A549 (cell line): ENCODE measurements at regions not wholly inside any gene's neighbourhood (a gene's known extent, or its start where the extent isn't known, plus 50 kb on each side); places are given as distances from the start of the nearest gene placed in this dataset.

Experiments used
- ATAC-seq, 2 experiments: fragments of 200-7000 bp in 1 of 2; fragments of >200 bp in 1 of 2; cut with Nextera tagmentation in 1 of 2; cut with Tn5 transposase in 1 of 2; 3 replicates each; pipeline versions ENCODE4 v1.8.0 to v1.9.1; 2018 to 2020; ENCODE audit warnings: mild to moderate bottlenecking in 1 of 2, moderate library complexity in 1 of 2
- CTCF ChIA-PET: fragments of 300-600 bp; sonication (Branson Sonifier 250); formaldehyde crosslinking; extraction: SDS; loops from one replicate; lab custom pipeline; 2021; ENCODE audit warnings: antibody characterized with exemption, inconsistent platforms; lab: Yijun Ruan, JAX
- POLR2A ChIA-PET: fragments of 350-600 bp; formaldehyde crosslinking; extraction: SDS; loops from one replicate; lab custom pipeline; 2021; ENCODE audit warnings: antibody characterized with exemption, inconsistent platforms; lab: Yijun Ruan, JAX
- DNase-seq, 2 experiments: peaks; one replicate each; pipeline versions ENCODE4 v3.0.0 to v3.0.0-alpha.2; 2011 to 2016; ENCODE audit warnings: low read depth in 1 of 2, low spot score in 1 of 2
- FAIRE-seq: peaks from 2 replicates; lab custom pipeline; 2011; peaks lifted over from hg19 to GRCh38; lab: Jason Lieb, UNC
- H3K27ac ChIP-seq, 2 experiments: fragments of >200 bp; sonication (Bioruptor Twin); formaldehyde crosslinking; 3 replicates each; pipeline ENCODE4 v1.5.1; 2016 to 2017
- H3K4me1 ChIP-seq: fragments of >200 bp; sonication (Bioruptor Twin); formaldehyde crosslinking; 3 replicates; pipeline ENCODE4 v1.6.1; 2016
- H3K4me2 ChIP-seq: fragments of >200 bp; sonication (Bioruptor Twin); formaldehyde crosslinking; 3 replicates; pipeline ENCODE4 v1.6.1; 2016
- H3K4me3 ChIP-seq: fragments of >200 bp; sonication (Bioruptor Twin); formaldehyde crosslinking; 3 replicates; pipeline ENCODE4 v1.5.1; 2016
- H3K9me3 ChIP-seq: fragments of >200 bp; sonication (Bioruptor Twin); formaldehyde crosslinking; 3 replicates; pipeline ENCODE4 v1.6.1; 2016
- BHLHE40 ChIP-seq: IDR thresholded peaks from 2 replicates; pipeline ENCODE4 v1.6.1; 2012; ENCODE audit warnings: low read depth, low read length, inconsistent platforms
- CBX8 ChIP-seq: fragments of 200-600 bp; sonication (generic); IDR thresholded peaks from 2 replicates; pipeline ENCODE4 v1.6.1; 2016
- CEBPB ChIP-seq, 2 experiments: fragments of >200 bp in 1 of 2; sonication (Bioruptor Twin) in 1 of 2; formaldehyde crosslinking in 1 of 2; IDR thresholded peaks; 2 replicates each; pipeline ENCODE4 v1.6.1; 2012 to 2016
- EHF ChIP-seq: fragments of 250-450 bp; sonication (Bioruptor Pico); IDR thresholded peaks from 2 replicates; pipeline ENCODE4 v1.5.0; 2020; ENCODE audit warnings: mild to moderate bottlenecking
- EHMT2 ChIP-seq: fragments of 200-600 bp; sonication (generic); IDR thresholded peaks from 2 replicates; pipeline ENCODE4 v1.6.1; 2016; ENCODE audit warnings: antibody characterized with exemption, low read depth, mild to moderate bottlenecking, moderate library complexity
- ELK1 ChIP-seq: fragments of 150-350 bp; IDR thresholded peaks from 2 replicates; pipeline ENCODE4 v1.6.1; 2014; ENCODE audit warnings: low read depth, mild to moderate bottlenecking, low read length
- EP300 ChIP-seq, 2 experiments: fragments of >200 bp; sonication (Bioruptor Twin); formaldehyde crosslinking; IDR thresholded peaks; 2 replicates in 1 of 2; 3 replicates in 1 of 2; pipeline ENCODE4 v1.6.1; 2016 to 2017
- FOSB ChIP-seq: fragments of 250-450 bp; sonication (Bioruptor Pico); IDR thresholded peaks from 2 replicates; pipeline ENCODE4 v1.5.0; 2020; ENCODE audit warnings: mild to moderate bottlenecking, moderate library complexity
- HEYL ChIP-seq: fragments of 250-450 bp; sonication (Bioruptor Pico); IDR thresholded peaks from 2 replicates; pipeline ENCODE4 v1.8.0; 2021; ENCODE audit warnings: mild to moderate bottlenecking, moderate library complexity
- MAFK ChIP-seq: fragments of 450-650 bp; IDR thresholded peaks from 2 replicates; pipeline ENCODE4 v1.6.1; 2014; ENCODE audit not compliant: partially characterized antibody
- MYC ChIP-seq: IDR thresholded peaks from 2 replicates; pipeline ENCODE4 v1.6.1; 2012; ENCODE audit warnings: mild to moderate bottlenecking, inconsistent platforms, low read length, improper control_type of control experiment, borderline replicate concordance
- POLR2A ChIP-seq: IDR thresholded peaks from 2 replicates; pipeline ENCODE4 v1.6.1; 2012; ENCODE audit warnings: mild to moderate bottlenecking, low read length
- RAD21 ChIP-seq, 2 experiments: fragments of >200 bp in 1 of 2; sonication (Bioruptor Twin) in 1 of 2; formaldehyde crosslinking in 1 of 2; IDR thresholded peaks in 1 of 2; conservative IDR thresholded peaks in 1 of 2; 2 replicates in 1 of 2; 3 replicates in 1 of 2; pipeline ENCODE4 v1.6.1; 2012 to 2018; ENCODE audit warnings: inconsistent platforms in 1 of 2
- SMC3 ChIP-seq: fragments of >200 bp; sonication (Bioruptor Twin); formaldehyde crosslinking; IDR thresholded peaks from 3 replicates; pipeline ENCODE4 v1.6.1; 2018; ENCODE audit warnings: inconsistent platforms
- TP53 ChIP-seq: fragments of 250-450 bp; sonication (Bioruptor Pico); IDR thresholded peaks from 2 replicates; pipeline ENCODE4 v1.5.0; 2021; ENCODE audit warnings: mild to moderate bottlenecking, moderate library complexity
- ZFP36 ChIP-seq: fragments of 450-650 bp; IDR thresholded peaks from 2 replicates; pipeline ENCODE4 v1.6.1; 2014; ENCODE audit warnings: borderline replicate concordance; ENCODE audit not compliant: partially characterized antibody
- ZSCAN20 ChIP-seq: fragments of 250-450 bp; sonication (Bioruptor Pico); IDR thresholded peaks from 2 replicates; pipeline ENCODE4 v1.8.0; 2022; ENCODE audit warnings: mild to moderate bottlenecking, moderate library complexity
- WGBS: methylation state at CpG from one replicate; pipeline ENCODE4 v1.1.6; 2017; ENCODE audit errors: missing lambda C conversion rate; 5-methylcytosine and 5-hydroxymethylcytosine counted together
- TF ChIP-seq, protein P1 (sequence below): fragments of >200 bp; sonication (Bioruptor Twin); formaldehyde crosslinking; IDR thresholded peaks from 3 replicates; pipeline ENCODE4 v1.5.1; 2016
- TF ChIP-seq, protein P2 (sequence below): fragments of 250-450 bp; sonication (Bioruptor Pico); IDR thresholded peaks from 2 replicates; pipeline ENCODE4 v1.5.0; 2021; ENCODE audit warnings: mild to moderate bottlenecking, moderate library complexity, borderline replicate concordance

GRCh38 chr3:174619239-174619638 is 239.9 kb upstream of the NAALADL2 start:
- Histone ChIP-seq H3K27ac (no peak overlapping the region), H3K9me3 (no peaks in the 10 kb centered on the region), H3K4me2 (no peak overlapping the region), H3K4me3 (no peak overlapping the region), H3K4me1 (no peaks in the 10 kb centered on the region)
- POLR2A ChIA-PET = no interaction called here
- TF ChIP-seq ELK1 (no peak), FOSB (CRISPR knock-in tag) (no peak), ZFP36 (no peak), MAFK (no peak), CBX8 (no peak), ZSCAN20 (no peak), EP300 (IDR thresholded peaks at IDR 0.05) (no peak), EHF (CRISPR knock-in tag) (no peak)
- ATAC-seq (no peak), DNase-seq (no peak), FAIRE-seq (no peak)
- CTCF ChIA-PET = no interaction called here

DNA sequence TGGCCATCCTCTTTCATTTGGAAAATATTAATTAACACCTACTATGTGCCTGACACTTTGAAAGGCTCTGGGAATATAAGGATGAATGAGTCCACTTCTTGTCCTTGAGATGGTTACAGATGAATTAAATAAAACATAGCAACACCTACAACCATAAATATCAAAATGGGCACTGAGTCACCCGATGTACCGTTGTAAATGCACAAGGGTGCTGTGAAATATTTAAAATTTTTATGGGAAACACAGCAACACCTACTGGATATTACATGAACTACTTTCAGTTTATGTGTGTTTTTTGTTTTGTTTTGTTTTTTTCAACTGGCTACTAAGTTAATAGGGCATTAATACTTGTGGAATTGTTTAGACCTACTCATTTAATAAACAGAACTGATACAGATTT is 239.0 kb upstream of the NAALADL2 start:
- no peaks in the 10 kb centered on the region for H3K4me1 ChIP-seq
- no peak for TF ChIP-seq HEYL (CRISPR knock-in tag)
- TF ChIP-seq RAD21 (conservative IDR thresholded peaks at IDR 0.05 in 1 of 2, IDR thresholded peaks at IDR 0.05 in 1 of 2) = 0 out of 5 replicates have a peak, but pooled peaks of 1 of the 2 experiments have one; percentile 16
- TF ChIP-seq, protein P1, sequence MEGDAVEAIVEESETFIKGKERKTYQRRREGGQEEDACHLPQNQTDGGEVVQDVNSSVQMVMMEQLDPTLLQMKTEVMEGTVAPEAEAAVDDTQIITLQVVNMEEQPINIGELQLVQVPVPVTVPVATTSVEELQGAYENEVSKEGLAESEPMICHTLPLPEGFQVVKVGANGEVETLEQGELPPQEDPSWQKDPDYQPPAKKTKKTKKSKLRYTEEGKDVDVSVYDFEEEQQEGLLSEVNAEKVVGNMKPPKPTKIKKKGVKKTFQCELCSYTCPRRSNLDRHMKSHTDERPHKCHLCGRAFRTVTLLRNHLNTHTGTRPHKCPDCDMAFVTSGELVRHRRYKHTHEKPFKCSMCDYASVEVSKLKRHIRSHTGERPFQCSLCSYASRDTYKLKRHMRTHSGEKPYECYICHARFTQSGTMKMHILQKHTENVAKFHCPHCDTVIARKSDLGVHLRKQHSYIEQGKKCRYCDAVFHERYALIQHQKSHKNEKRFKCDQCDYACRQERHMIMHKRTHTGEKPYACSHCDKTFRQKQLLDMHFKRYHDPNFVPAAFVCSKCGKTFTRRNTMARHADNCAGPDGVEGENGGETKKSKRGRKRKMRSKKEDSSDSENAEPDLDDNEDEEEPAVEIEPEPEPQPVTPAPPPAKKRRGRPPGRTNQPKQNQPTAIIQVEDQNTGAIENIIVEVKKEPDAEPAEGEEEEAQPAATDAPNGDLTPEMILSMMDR = 0 out of 3 replicates have a peak, but pooled peaks have one; percentile 7
- TF ChIP-seq, all 56 proteins: peak for 2
- H3K27ac ChIP-seq = no peak overlapping the region
- ChIA-PET POLR2A (no interaction called here), CTCF (no interaction called here)
- H3K4me3 ChIP-seq = no peak overlapping the region
- WGBS = 15% methylated on average over 2 of the region's 2 CpGs
- no peak overlapping the region for H3K4me2 ChIP-seq
- no peaks in the 10 kb centered on the region for H3K9me3 ChIP-seq
- no peak for FAIRE-seq
- peak in 1 of 2 experiments; percentile 1 for DNase-seq
- ATAC-seq = no peak

DNA sequence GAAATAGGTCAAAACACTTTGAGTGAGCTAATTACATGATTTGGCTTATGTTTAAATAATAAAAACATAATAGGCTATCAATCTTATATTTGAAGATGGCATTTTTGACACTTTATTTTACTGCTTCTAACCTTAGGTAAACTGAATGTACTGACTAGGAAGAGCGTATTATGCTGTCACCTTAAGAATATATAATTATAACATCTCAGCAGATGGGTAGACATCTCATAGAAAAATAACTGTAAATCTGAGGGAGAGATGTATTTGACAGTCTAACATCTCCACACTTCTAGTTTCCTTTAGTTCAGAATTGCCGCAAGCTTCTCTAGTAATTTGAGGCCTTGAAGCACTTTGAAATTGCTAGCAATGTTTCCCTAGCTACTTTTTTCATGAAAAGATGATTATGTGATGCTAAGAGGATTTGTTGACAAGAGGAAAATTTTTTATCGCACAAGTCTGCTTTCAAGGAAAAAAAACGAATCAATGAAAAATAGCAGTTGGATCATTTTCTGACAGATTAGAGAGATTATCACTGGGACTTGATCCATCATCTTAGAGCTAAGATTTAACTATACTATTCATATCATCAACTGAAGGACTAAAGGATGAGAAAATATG is 238.2 kb upstream of the NAALADL2 start:
- no peak for FAIRE-seq
- 70% methylated on average over 4 of the region's 4 CpGs for WGBS
- H3K4me1 ChIP-seq = no peaks in the 10 kb centered on the region
- no peak overlapping the region for H3K4me3 ChIP-seq
- no peak overlapping the region for H3K4me2 ChIP-seq
- no peak for DNase-seq
- no peak for ATAC-seq
- H3K9me3 ChIP-seq = no peaks in the 10 kb centered on the region
- TF ChIP-seq EP300 (IDR thresholded peaks at IDR 0.05) (no peak), BHLHE40 (no peak), TP53 (CRISPR knock-in tag) (no peak), MYC (no peak), EHMT2 (no peak), ELK1 (no peak), CEBPB (IDR thresholded peaks at IDR 0.05) (no peak), POLR2A (no peak), FOSB (CRISPR knock-in tag) (no peak), SMC3 (no peak)
- TF ChIP-seq, protein P2, sequence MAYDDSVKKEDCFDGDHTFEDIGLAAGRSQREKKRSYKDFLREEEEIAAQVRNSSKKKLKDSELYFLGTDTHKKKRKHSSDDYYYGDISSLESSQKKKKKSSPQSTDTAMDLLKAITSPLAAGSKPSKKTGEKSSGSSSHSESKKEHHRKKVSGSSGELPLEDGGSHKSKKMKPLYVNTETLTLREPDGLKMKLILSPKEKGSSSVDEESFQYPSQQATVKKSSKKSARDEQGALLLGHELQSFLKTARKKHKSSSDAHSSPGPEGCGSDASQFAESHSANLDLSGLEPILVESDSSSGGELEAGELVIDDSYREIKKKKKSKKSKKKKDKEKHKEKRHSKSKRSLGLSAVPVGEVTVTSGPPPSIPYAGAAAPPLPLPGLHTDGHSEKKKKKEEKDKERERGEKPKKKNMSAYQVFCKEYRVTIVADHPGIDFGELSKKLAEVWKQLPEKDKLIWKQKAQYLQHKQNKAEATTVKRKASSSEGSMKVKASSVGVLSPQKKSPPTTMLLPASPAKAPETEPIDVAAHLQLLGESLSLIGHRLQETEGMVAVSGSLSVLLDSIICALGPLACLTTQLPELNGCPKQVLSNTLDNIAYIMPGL = no peak
- H3K27ac ChIP-seq = no peak overlapping the region
- POLR2A ChIA-PET = no interaction called here
- CTCF ChIA-PET = no interaction called here
